Astrocyte of the spinal cord (primary cell): ENCODE measurements at regions not wholly inside any gene's neighbourhood (a gene's known extent, or its start where the extent isn't known, plus 50 kb on each side); places are given as distances from the start of the nearest gene placed in this dataset.

Experiments used
- DNase-seq: peaks from one replicate; pipeline ENCODE4 v3.0.0; 2011; ENCODE audit warnings: low read depth, low spot score
- H3K4me3 ChIP-seq: 2 replicates; pipeline ENCODE4 v1.5.1; 2011; ENCODE audit warnings: low read depth, mild to moderate bottlenecking, low read length, moderate library complexity
- in situ Hi-C: cut with HindIII; loops from 2 replicates; pipeline ENCODE4 v1.10.0; 2017; ENCODE audit warnings: low sequenced_read_pairs
- TF ChIP-seq, protein P1 (sequence below): IDR thresholded peaks from 2 replicates; pipeline ENCODE4 v1.5.1; 2012; ENCODE audit warnings: low read depth, mild to moderate bottlenecking, low read length, inconsistent platforms

GRCh38 chr3:79847928-79848327, 80.1 kb upstream of the ROBO1 start:
- TF ChIP-seq, protein P1, sequence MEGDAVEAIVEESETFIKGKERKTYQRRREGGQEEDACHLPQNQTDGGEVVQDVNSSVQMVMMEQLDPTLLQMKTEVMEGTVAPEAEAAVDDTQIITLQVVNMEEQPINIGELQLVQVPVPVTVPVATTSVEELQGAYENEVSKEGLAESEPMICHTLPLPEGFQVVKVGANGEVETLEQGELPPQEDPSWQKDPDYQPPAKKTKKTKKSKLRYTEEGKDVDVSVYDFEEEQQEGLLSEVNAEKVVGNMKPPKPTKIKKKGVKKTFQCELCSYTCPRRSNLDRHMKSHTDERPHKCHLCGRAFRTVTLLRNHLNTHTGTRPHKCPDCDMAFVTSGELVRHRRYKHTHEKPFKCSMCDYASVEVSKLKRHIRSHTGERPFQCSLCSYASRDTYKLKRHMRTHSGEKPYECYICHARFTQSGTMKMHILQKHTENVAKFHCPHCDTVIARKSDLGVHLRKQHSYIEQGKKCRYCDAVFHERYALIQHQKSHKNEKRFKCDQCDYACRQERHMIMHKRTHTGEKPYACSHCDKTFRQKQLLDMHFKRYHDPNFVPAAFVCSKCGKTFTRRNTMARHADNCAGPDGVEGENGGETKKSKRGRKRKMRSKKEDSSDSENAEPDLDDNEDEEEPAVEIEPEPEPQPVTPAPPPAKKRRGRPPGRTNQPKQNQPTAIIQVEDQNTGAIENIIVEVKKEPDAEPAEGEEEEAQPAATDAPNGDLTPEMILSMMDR: no peak
- H3K4me3 ChIP-seq: no peak overlapping the region
- no peak for DNase-seq
- in situ Hi-C loops: no loop called here

DNA sequence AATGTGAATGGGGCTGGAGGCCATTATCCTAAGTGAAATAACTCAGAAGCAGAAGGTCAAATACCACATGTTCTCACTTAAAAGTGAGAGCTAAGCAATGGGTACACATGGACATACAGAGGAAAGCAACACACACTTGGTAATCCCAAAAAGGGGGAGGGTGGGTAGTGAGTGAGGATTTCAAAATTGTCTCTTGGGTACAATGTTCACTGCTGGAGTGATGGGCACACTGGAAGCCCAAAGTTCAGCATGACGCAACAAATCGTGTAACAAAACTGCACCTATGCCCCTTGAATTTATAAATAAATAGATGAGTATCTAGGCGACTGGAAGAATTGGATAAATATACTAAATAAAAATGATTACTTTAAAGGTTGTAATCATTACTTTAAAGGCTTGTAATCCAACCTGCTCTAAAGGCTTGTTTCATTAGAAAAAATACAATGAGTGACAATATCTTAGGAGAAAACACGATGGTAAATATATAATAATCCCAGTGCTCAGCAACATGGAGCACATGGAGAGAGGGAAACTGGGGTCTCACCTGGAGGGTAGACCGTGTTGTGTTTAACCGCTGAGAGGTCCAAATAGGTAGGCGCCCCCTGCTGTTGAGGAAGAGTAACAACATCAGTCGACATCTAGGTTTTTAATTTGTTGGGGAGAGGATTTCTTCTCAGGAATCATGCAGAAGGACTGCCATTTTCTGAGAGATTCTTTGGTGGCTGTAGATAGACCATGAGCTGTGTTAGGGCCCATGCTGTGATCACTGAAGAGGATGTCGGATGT, 78.5 kb upstream of the ROBO1 start:
- TF ChIP-seq, protein P1: peak; percentile 44
- in situ Hi-C loops: no loop called here
- H3K4me3 ChIP-seq: no peak overlapping the region
- DNase-seq: no peak

- peak; percentile 18 for DNase-seq
- TF ChIP-seq, protein P1: no peak
- H3K4me3 ChIP-seq: no peak overlapping the region
- in situ Hi-C loops: no loop called here
Measured at GRCh38 chr3:79845546-79845945, 77.7 kb upstream of the ROBO1 start.

- TF ChIP-seq, protein P1: no peak
- no peak overlapping the region for H3K4me3 ChIP-seq
- in situ Hi-C loops: no loop called here
- DNase-seq: peak; percentile 12
Measured at GRCh38 chr3:79844176-79844575, 76.4 kb upstream of the ROBO1 start.

GRCh38 chr3:79843180-79843579, 75.4 kb upstream of the ROBO1 start:
- no peak overlapping the region for H3K4me3 ChIP-seq
- in situ Hi-C loops: no loop called here
- TF ChIP-seq, protein P1: no peak
- peak; percentile 40 for DNase-seq

DNA sequence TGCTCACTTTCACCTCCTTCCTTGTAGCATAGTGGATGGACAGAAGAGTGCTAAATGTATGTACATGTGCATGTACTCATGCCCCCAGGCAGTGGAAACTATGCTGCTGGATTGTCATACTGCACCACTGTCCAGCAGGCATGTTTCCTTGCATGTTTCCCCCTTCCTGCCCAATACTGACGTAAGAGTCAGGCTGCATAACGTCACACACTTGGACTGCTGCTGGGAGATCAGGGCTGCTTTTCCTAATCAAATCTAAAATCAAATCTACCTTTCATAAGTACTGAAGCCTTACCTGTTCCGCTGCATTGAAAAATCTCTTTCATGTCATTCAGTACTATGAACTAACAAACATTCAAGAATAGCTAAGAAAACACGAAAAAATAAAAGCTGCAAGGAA, 67.9 kb upstream of the ROBO1 start:
- TF ChIP-seq, protein P1: no peak
- in situ Hi-C loops: no loop called here

GRCh38 chr3:79824166-79824565, 56.4 kb upstream of the ROBO1 start:
- in situ Hi-C loops: no loop called here
- DNase-seq: no peak
- H3K4me3 ChIP-seq: no peak overlapping the region
- TF ChIP-seq, protein P1: no peak

More for the DNA sequence above, 67.9 kb upstream of the ROBO1 start:
- no peak overlapping the region for H3K4me3 ChIP-seq
- no peak for DNase-seq
